ENCODE measurements at regions not wholly inside any gene's neighbourhood (a gene's known extent, or its start where the extent isn't known, plus 50 kb on each side); places are given as distances from the start of the nearest gene placed in this dataset.
A peak's percentile ranks its signal among the peaks of the same experiment; 100 is the strongest.

DNA sequence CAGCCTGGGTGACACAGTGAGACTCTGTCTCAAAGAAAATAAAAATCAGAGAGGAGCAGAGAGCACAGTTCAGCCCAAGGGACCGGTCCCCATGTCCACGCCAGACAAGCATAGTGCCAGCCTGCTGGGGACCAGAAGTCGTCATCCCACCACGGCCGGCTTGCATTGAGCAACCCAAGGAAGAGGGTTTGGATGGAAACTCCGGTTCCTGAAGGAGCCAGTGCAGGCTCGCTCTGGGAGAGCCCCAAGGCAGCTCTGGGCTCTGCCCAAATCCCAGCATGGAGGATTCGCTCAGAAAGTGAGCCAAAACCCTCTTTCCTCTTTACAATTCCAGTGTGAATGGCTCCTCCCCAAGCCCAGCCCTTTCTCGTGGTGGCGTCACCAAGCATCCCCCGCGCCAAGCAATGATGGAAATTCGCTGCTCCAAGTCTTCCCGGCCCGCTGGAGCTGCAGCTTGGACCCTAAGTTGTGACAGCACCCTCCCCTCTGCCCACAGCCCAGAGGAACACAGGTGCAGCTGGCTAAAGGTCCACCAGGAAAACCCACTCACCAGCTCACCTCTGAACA lies 64.1 kb upstream of the SLC25A33 start:
- intact Hi-C loops (cut with DNase I) = no loop called here
- WGBS, 2 donors = 39 to 50% methylated on average over 9 to 11 of the region's 15 CpGs
- H3K27ac ChIP-seq = peak overlapping the region; percentile 13 to 72 (median 68)
- H3K4me1 ChIP-seq = peaks cover 20 to 61% (median 30%) of the 10 kb centered on the region in 3 donors
- no peaks in the 10 kb centered on the region for H3K36me3 ChIP-seq
- TF ChIP-seq, protein P1, sequence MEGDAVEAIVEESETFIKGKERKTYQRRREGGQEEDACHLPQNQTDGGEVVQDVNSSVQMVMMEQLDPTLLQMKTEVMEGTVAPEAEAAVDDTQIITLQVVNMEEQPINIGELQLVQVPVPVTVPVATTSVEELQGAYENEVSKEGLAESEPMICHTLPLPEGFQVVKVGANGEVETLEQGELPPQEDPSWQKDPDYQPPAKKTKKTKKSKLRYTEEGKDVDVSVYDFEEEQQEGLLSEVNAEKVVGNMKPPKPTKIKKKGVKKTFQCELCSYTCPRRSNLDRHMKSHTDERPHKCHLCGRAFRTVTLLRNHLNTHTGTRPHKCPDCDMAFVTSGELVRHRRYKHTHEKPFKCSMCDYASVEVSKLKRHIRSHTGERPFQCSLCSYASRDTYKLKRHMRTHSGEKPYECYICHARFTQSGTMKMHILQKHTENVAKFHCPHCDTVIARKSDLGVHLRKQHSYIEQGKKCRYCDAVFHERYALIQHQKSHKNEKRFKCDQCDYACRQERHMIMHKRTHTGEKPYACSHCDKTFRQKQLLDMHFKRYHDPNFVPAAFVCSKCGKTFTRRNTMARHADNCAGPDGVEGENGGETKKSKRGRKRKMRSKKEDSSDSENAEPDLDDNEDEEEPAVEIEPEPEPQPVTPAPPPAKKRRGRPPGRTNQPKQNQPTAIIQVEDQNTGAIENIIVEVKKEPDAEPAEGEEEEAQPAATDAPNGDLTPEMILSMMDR (IDR thresholded peaks at IDR 0.05) = no peak
- no peak for TF ChIP-seq POLR2A (IDR thresholded peaks at IDR 0.05)
- H3K4me3 ChIP-seq = no peak overlapping the region
- H3K9me3 ChIP-seq = no peaks in the 10 kb centered on the region
- no peaks in the 10 kb centered on the region for H3K27me3 ChIP-seq
- DNase-seq = no peak

DNA sequence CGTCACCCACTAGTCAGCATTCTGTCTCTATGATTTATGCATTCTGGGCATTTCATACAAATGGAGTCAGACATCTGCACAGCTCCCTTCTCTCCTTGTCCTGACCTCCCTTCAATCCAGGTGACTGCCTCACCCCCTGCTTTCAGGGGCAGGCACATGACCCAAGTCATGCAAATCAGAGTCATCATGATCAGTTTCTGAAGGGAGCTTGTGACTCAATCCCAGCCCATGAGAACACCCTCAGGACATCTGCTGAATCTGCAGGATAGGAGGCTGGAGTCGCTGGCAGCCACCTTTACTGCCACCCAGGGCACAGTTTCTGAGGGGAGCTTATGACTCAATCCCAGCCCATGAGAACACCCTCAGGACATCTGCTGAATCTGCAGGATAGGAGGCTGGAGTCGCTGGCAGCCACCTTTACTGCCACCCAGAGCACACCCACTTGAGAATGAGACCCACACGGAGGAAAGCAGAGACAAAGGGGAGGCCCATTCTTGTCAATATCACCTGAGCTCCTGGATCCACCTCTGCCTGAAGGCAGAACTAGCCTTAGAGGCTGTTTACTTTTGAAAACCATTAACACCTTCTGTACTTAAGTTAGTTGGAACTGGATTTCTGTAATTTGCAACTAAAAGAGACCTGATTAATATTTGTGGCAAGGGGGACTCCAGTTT lies 62.3 kb upstream of the SLC25A33 start:
- 15 to 68% methylated on average over 1 to 2 of the region's 4 CpGs for WGBS, 2 donors
- no peak for TF ChIP-seq POLR2A (IDR thresholded peaks at IDR 0.05)
- TF ChIP-seq, protein P1 (IDR thresholded peaks at IDR 0.05) = no peak
- Histone ChIP-seq H3K36me3 (no peaks in the 10 kb centered on the region), H3K27me3 (no peaks in the 10 kb centered on the region), H3K4me3 (no peak overlapping the region), H3K4me1 (peaks cover 20 to 67% (median 33%) of the 10 kb centered on the region in 3 donors), H3K9me3 (no peaks in the 10 kb centered on the region), H3K27ac (peak overlapping the region in 3 of 4 donors; percentile 36 to 71 (median 66))
- intact Hi-C loops (cut with DNase I) = no loop called here
- DNase-seq = no peak

DNA sequence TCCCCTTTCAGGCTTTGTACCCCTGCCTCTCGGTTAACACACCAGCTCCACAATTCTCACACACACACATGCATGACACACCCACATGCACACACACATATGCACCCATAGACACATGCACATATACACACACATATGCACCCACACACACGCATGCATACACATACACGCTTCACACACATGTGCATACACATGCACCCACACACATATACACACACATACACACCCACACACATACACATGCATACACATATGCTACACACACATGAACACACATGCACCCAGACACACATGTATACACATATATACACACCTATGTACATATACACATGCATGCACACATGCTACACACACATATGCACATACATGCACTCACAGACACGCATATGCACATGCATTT lies 61.7 kb upstream of the SLC25A33 start:
- H3K27me3 ChIP-seq = no peaks in the 10 kb centered on the region
- H3K4me3 ChIP-seq = no peak overlapping the region
- intact Hi-C loops (cut with DNase I) = no loop called here
- peaks cover 19 to 67% (median 28%) of the 10 kb centered on the region in 3 donors for H3K4me1 ChIP-seq
- no peaks in the 10 kb centered on the region for H3K9me3 ChIP-seq
- 88% methylated on average over 4 of the region's 4 CpGs for WGBS, 2 donors
- no peak for TF ChIP-seq POLR2A (IDR thresholded peaks at IDR 0.05)
- TF ChIP-seq, protein P1 (IDR thresholded peaks at IDR 0.05) = no peak
- DNase-seq = no peak
- peak overlapping the region in 2 of 4 donors; percentile 46 to 71 for H3K27ac ChIP-seq
- H3K36me3 ChIP-seq = no peaks in the 10 kb centered on the region

DNA sequence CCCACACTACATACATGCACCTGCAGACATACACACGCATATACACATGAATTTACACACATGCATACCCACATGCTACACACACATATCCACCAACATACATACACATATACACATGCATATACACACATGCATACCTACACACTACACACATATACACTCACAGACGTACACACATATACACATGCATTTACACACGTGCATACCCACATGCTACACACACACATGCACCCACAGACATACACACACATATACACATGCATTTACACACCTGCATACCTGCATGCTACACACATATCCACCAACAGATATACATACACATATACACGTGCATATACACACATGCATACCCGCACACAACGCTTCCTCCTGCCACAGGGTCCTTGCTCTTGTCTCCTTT lies 61.2 kb upstream of the SLC25A33 start:
- WGBS, 2 donors = 92% methylated on average over 6 of the region's 6 CpGs
- no peaks in the 10 kb centered on the region for H3K27me3 ChIP-seq
- no peak for DNase-seq
- H3K36me3 ChIP-seq = no peaks in the 10 kb centered on the region
- no peaks in the 10 kb centered on the region for H3K9me3 ChIP-seq
- H3K4me1 ChIP-seq = peaks cover 14 to 67% (median 27%) of the 10 kb centered on the region in 3 donors
- intact Hi-C loops (cut with DNase I) = no loop called here
- TF ChIP-seq POLR2A (IDR thresholded peaks at IDR 0.05) = no peak
- TF ChIP-seq, protein P1 (IDR thresholded peaks at IDR 0.05) = no peak
- H3K4me3 ChIP-seq = no peak overlapping the region
- no peak overlapping the region for H3K27ac ChIP-seq

DNA sequence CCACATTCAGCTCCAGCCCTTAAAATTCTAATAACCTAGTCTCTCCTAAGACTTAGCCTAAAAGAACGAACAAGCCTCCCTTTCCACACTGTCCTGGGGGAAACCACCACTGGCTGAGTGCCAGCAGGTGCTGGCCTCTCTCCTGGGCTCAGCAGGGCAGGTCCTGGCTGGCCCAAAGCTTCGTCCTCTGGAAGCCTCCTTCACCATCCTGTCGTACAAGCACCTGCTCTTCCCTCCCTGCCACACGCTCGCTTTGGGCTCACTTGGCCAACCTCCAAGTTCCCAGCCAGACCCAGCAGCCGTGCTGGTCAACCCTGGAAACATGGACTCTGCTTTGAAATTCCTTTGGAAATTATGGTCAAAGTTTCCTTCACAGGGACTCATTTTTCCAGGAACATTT lies 58.2 kb upstream of the SLC25A33 start:
- TF ChIP-seq, protein P1 (IDR thresholded peaks at IDR 0.05) = no peak
- TF ChIP-seq POLR2A (IDR thresholded peaks at IDR 0.05) = no peak
- Histone ChIP-seq H3K9me3 (no peaks in the 10 kb centered on the region), H3K4me1 (peaks cover 0 to 41% (median 12%) of the 10 kb centered on the region in 3 donors), H3K36me3 (no peaks in the 10 kb centered on the region), H3K4me3 (no peak overlapping the region), H3K27me3 (peaks cover 0 to 6% (median 0%) of the 10 kb centered on the region in 4 donors), H3K27ac (no peak overlapping the region)
- intact Hi-C loops (cut with DNase I) = no loop called here
- no peak for DNase-seq
- WGBS, 2 donors = 46 to 52% methylated on average over 5 to 6 of the region's 6 CpGs
